ENCODE measurements at regions not wholly inside any gene's neighbourhood (a gene's known extent, or its start where the extent isn't known, plus 50 kb on each side); places are given as distances from the start of the nearest gene placed in this dataset.

- TF ChIP-seq CTCF (IDR thresholded peaks at IDR 0.05) (no peak), POLR2A (IDR thresholded peaks at IDR 0.05) (no peak)
Measured at GRCh38 chr7:145599376-145599775, 517.2 kb upstream of the CNTNAP2 start.

All from thyroid gland (tissue), 4 donors.